Caki2 (cell line): ENCODE measurements at regions not wholly inside any gene's neighbourhood (a gene's known extent, or its start where the extent isn't known, plus 50 kb on each side); places are given as distances from the start of the nearest gene placed in this dataset.

Experiments
- DNase-seq: peaks from one replicate; pipeline ENCODE4 v3.0.0-alpha.2; 2015; ENCODE audit warnings: low read depth
- in situ Hi-C: cut with HindIII; loops from 2 replicates; pipeline ENCODE4 v1.10.0; 2016; ENCODE audit warnings: low sequenced_read_pairs, low pct_unique_long_range_greater_than_20kb, mixed read lengths

DNA sequence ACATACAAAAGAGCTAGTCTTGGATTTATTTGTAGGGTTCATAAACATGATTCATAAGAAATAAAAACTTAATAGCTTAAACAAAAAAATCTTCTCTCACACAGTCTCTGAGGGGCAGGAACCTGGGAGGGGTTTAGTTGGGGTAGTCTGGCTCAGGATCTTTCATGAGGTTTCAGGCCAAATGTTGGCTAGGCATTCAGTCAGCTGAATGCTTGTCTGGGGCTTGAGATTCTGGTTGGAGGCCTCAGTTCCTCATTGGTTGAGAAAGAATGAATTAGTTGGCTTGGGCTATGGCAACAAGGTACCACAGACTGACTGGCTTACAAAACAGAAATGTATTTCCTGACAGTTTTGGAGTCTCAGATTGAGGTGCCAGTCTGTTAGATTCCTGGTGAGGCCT lies 74.3 kb downstream of the ANKRD7 start:
- DNase-seq, result no peak
- in situ Hi-C loops, result no loop called here

DNA sequence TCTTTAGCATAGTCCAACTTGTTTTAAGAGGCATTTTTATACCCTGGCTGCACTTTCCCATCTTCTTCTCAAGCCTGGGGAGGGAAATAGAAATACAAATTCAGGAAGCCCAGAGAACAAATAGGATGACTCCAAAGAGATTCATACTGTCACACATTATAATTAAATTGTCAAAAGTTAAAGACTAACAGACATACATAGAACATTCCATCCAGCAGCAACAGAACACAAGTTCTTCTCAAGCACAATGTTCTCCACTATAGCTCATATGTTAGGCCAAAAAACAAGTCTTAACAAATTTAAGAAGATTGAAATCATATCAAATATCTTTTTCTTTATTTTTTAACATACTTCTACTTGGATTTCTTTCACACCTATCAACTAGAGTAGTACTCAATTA lies 75.7 kb downstream of the ANKRD7 start:
- in situ Hi-C loops, result no loop called here
- DNase-seq, result no peak

DNA sequence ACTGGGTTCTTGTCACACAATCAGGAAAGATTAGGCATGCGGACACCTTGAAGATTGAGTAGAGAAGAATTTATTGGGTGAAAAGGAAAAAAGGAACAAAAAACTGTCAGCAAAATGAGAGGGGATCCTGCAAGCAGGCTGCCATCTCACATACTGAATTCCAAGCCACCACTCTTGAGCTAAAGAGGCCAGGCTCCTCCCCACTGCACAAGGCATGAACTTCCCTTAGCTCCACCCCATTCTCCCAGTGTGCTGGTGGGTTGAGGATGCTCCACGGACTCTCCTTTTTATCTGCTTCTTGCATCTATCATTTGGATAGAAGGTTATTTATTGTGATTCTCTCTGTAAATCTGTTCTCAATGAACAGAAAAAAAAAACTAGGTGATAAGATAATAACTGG lies 79.6 kb downstream of the ANKRD7 start:
- in situ Hi-C loops, result no loop called here
- no peak for DNase-seq

DNA sequence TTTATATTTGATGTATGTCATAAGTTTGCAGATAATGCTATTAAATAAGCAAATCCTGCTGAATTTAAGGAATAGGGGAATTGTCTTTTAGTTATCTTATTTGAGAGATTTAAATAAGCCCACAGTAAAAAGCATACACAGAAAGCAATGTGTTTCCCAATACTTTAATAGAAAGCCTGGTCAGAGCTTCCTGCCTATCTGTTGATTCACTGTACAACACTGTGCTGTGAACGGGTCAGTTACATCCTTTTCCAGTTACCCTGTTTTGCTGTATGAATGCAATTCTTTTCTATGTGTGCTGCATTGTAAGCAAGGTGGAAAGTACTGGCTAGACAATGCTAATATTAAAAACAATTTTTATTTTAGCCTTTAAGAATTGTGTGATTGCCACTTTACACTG lies 81.2 kb downstream of the ANKRD7 start:
- in situ Hi-C loops, result no loop called here

DNA sequence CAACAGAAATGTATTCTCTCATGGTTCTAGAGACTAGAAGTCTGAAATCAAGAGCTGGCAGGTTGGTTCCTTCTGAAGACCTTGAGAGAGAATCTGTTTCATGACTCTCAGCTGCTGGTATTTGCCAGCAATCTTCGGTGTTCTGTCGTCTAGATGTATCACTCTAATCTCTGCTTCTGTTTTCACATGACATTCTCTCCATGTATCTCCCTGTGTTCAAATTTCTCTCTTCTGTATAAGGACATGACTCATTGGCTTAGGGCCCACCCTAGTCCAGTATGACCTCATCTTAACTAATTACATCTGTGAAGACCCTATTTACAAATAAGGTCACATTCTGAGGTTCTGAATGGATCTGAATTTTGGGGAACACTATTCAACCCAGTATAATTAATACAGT lies 82.3 kb downstream of the ANKRD7 start:
- in situ Hi-C loops, result no loop called here
- no peak for DNase-seq

More for the DNA sequence above, 81.2 kb downstream of the ANKRD7 start:
- no peak for DNase-seq

DNA sequence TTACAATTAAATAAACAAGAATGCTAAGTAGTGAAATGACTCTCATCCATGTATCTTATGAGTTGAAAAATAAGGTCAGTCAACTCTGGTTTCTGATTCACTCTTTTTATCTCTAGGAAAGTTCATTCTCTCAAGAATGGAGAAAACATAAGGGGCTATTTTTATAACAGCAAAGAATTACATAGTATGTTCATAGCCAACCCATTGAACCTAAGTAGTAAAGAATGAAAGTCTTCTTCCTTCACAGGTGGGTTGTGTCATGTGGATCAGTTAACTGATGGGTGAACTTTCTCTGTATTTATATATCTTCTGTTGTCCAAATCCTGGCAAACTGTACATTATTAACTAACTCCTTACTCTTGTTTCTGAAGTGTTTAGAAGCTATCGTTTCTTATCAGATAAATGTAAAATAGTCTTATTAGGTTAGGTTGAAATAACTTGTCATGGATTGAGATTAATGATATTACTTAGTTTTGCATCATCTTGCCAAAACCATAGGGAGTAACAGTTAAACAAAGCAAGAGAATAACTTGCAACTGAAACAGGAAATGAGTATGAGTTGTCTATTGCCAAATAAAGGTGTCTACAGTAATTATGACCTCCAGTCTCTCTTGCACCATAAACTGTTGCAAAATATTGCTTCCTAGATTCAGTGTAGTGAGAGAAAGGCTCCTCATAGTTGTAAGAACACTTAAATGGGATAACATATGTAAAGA lies 86.8 kb downstream of the ANKRD7 start:
- in situ Hi-C loops, result no loop called here

DNA sequence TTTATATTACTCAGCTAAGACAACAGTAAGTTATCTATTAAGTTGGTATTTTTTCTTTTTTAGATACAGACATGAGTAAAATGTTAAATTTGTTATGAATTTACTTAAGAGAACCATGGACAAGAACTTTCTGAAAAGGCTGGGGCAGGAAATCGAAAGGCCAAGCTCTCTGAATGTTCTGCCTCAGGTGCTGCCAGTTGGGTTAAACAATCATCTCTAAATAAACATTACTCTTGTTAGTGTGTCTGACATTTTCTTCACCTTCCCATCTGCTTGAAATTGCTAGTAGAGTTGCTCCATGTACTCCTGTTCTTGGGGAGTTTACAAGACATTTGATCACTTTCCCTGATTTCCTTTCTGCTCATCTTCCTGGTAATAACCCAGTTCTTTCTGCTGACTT lies 87.5 kb downstream of the ANKRD7 start:
- in situ Hi-C loops, result no loop called here
- DNase-seq, result peak; percentile 51

More for the DNA sequence above, 86.8 kb downstream of the ANKRD7 start:
- peak; percentile 64 for DNase-seq

DNA sequence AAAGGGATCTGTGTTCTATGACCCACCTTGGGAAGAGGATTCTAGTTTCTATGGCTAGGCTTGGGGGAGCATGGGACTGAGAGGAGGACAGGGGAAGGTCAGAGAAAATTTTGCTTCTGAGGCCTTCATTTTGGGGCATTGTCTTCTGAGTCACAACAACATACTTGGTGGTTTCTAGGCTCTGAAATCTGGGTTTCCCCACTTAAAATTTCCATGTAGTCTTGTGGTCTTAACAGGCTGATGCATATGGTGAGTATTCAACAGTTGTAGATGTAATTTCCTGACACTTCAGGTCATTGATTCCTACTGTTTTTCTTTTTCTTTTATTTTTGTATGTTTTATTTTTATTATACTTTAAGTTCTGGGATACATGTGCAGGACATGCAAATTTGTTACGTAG lies 88.5 kb downstream of the ANKRD7 start:
- no peak for DNase-seq
- in situ Hi-C loops, result no loop called here

DNA sequence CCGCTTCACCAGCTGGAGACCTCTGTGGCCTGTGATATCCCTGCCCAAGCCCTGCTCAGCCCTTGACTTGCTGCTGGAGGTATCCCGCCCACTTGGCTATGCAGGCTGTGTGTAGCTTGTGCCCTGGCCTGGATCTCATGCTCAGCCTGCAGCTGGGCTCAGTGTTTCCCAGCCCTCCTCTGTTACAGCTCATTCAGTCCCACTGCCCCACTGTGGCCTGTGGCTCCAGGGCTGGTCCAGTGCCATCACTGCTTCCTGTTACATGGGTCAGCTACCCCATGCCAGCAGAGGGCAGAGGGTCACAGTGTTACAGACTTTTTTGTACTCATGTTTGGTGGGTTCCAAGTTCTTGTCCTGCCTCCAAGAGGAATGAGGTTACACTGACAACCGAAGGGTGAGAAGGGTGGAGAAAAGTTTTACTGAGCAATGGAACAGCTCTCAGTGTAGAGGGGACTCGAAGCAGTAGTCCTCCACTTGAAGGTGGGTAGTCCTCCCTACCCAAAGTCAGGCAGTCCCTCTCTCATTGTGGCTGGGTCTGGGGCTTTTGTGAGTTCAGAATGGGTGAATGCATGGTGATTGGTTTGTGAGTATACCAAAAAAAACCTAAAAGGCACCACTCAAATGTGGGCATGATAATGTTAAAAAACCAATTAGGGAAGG lies 100.4 kb downstream of the ANKRD7 start:
- in situ Hi-C loops, result no loop called here
- DNase-seq, result no peak

DNA sequence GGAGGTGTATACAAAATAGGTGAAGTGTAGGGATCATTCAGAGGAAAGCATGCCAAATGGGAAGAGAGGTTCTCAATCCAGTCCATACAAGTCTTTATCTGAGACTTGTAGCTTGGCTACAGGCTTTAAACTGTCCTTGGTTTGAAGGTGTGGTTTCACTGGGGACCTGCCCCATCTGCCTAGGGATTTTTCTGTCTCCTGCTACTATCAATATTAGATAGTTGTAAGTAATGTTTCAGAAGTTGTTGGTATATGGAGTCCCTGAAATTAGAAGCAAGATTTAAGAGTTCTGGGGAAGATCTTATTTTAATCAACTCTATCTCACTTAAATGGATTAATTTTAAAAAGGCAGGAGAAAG lies 100.9 kb downstream of the ANKRD7 start:
- in situ Hi-C loops, result no loop called here
- no peak for DNase-seq

DNA sequence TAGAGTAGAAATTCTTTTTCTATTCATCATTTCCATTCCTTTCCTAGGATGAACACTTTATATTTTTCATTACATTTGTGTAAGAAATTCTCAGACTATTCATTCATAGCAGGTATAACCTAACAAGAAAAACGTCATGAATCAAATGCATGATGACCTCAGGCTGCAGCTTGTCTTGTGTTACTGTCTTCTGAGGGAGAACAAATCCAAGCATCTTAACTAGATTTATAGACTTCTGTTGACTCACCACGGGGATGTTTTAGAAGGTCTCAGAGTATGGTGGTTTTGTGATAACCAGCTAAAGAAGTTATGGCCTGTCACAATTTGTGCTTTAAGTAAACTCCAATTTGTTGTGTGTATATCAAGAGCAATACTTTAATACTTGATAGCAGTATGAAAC lies 102.7 kb downstream of the ANKRD7 start:
- no peak for DNase-seq
- in situ Hi-C loops, result no loop called here

DNA sequence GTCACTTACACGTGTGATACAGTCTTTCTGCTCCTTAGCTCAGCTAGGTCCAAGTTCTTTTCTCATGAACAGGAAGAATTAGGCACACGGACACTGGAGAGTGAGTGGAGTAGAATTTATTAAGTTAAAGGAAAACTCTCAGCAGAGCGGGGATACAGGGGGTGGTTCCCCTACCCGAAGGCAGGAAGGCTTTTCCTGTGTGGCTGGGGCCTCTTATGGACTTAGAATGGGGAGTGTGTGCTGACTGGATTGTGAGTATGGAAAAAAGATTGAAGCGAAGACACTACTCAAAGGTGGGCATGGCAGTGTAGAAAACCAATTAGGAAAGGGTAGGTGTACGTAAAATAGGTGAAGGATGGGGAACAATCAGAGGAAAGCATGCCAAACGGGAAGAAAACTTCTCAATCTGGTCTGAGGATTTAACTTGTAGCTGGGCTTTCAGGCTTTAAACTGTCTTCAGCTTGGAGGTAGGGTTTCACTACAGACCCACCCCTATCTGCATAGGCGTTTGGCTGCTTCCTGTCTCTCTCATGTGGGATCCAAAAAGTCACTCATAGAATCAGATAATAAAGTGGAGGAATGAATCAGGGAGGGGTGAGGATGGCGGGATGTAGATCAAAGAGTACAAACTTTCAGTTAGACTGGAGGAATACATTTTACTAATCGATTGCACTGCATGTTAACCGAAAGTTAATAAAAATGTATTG lies 104.2 kb downstream of the ANKRD7 start:
- in situ Hi-C loops, result no loop called here
- DNase-seq, result no peak

DNA sequence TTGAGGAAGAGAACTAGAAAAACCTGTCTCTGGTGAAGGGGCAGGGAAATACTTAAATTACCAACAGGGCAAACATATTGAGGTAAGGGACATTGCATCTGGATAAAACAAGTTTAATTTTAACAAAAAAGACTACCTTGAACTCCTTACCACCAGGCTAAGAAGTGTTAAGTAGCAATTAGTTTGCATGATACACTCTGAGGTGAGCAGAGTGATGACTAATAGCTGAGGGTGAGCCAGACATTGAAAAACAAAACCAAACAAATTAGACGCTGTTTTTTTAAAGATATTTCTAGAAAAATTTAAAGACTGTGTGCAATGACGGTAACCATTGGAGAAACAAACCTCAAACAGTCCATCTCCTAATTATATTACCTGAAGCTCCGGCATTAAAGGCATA lies 105.9 kb downstream of the ANKRD7 start:
- in situ Hi-C loops, result no loop called here
- DNase-seq, result no peak

DNA sequence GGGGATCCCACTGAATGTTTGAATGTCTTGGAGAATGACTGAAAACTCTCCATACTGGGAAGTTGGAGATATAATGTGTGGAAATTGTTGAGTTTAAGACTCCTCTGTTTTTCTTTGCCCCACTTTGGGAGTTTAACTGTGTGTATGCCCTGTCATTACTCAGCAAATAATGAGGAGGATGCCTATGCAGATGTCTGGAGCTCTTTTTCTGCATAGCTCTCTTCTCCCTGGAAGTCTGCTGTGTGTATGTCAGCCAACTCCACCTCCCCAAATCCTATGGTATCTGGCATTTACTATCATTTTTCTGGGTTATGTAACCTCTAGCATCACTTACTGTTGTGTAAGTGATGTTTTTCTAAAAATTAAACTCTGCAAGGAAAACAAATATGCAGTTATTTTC lies 122.2 kb downstream of the ANKRD7 start:
- DNase-seq, result no peak
- in situ Hi-C loops, result no loop called here

DNA sequence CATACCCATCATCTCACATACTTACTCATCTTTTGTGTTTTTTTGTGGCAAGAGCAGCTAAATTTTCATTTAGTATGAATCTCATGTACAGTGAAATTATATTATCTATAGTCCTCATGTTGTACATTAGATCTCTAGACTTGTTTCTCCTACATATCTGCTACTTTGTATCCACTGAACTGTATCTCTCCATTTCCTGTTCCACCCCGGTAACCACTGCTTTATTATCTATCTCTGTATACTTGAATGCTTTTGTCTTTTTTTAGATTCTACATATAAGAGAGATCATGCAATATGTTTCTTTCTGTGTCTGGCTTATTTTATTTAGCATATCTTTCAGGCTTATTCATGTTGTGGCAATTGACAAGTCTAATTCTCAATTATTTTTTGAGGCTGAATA lies 125.1 kb downstream of the ANKRD7 start:
- in situ Hi-C loops, result no loop called here
- DNase-seq, result peak; percentile 8

DNA sequence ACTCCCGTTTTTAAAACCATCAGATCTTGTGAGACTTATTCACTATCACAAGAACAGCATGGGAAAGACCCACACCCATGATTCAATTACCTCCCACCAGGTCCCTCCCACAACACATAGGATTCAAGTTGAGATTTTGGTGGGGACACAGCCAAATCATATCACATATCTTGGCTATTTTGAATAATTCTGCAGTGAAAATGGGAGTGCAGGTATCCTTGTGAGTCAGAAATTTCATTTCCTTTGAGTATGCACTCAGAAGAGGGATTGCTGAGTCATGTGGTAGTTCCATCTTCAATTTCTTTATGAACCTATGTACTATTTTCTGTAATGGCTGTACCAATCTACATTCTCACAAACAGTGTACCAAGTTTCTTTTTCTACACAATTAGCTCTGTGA lies 125.8 kb downstream of the ANKRD7 start:
- DNase-seq, result no peak
- in situ Hi-C loops, result no loop called here

DNA sequence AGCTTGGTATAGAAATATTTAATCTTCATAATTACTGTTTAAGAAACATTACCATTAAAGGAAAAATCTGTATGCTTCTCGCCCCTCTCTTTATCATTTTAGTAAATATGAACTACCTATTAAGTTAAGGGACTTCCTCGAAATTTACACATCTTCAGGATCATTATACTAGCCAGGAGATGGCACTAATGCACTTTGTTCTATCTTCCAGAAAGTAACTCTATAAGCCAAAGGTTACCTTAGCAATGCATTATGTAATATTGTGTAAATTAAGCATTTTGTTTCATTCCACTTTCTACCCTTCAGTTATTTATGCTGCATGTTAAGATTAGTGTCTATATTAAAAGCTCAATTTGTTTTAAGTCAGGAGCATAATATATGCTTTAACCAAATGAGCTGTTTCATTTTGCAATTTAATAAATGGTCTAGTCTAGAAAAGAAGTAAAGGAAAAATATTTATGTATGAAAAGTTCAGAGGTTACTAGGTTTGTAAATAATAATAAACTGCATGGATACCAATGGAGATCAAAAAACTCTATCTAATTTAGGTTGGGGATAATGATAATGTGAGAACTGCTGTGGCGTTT lies 128.5 kb downstream of the ANKRD7 start:
- in situ Hi-C loops, result no loop called here
- DNase-seq, result peak; percentile 18

DNA sequence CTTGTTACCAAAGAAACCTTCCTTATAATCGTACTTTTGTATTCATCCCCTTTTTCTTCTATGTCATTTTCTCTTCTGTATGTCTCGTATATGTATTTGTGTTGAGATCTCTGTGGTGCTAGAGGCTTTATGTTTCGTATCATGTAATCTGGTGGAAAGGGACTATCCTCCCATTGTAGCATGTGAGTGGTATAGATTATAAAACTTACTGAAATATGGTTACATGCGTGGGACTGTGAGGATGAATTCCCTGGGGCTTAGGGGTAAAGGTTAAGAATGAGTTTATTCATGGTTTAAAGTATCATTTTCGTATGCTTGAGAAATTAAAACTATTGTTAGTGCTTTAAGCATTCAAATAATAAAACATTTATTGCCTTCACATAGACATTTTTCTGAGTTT lies 141.9 kb downstream of the ANKRD7 start:
- in situ Hi-C loops, result no loop called here
- DNase-seq, result no peak

DNA sequence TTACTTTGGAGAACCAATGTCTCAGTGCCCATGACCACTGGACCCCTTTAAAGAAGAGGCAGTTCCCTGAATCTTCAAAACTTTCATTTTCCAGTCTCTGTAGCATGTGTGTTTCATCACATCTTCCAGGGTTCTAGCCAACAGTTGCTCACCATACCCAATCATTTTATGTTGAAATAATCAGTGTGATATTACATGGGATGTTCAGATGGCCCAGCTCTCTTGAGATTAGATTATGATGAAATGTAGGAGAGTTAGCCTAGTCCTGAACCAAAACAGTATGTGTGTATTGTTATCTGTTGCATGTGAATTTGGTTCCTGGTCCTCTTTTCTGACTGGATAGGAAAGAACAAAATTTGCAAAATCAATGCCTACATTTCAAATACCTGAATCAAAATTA lies 144.5 kb downstream of the ANKRD7 start:
- in situ Hi-C loops, result no loop called here
- no peak for DNase-seq
